Stimulated activated CD8-positive, alpha-beta memory T cell treated with anti-CD3 and anti-CD28 coated beads, Interleukin-4, amount 100 ng/mL, for 48 hours (primary cell): ENCODE measurements at regions not wholly inside any gene's neighbourhood (a gene's known extent, or its start where the extent isn't known, plus 50 kb on each side); places are given as distances from the start of the nearest gene placed in this dataset.
"Not testable (repeated sequence)": the region's sequence is repeated elsewhere in the genome, so short reads cannot be mapped to it uniquely, and the experiment has no call there.

Source experiments
- DNase-seq: peaks from one replicate; pipeline ENCODE4 v3.0.0-alpha.2; 2020

DNA sequence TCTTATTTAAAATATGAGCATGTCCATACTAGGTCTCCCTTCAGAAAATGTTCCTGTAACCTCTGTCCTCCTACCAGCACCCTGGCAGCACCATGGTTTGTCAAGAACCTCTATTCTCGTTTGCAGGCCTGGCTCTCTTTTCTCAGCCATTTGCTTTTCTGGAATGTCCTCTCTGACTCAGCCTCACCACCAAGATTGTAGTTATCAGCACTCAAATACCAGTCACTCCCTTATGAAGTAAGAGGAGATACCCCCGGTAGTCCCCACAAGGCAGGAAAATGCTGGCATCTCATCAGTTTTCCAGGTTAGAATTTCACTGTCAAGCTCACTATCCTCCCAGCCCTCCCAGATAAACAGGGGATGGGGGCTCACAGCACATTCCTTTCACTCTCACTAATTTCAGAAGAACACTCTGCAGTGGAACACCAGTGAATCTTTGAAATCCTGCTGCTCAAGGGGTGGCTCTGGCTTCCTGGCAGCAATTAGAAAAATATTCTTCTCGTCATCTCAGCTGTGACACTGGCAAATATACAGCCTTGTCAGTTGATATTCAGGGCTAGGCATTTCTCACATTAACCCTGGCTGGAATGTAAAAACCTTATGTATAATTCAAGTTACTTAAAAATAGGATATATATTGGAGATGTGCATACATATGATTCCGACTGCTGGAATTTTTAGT, 129.2 kb downstream of the TBX18 start:
- DNase-seq, result no peak

DNA sequence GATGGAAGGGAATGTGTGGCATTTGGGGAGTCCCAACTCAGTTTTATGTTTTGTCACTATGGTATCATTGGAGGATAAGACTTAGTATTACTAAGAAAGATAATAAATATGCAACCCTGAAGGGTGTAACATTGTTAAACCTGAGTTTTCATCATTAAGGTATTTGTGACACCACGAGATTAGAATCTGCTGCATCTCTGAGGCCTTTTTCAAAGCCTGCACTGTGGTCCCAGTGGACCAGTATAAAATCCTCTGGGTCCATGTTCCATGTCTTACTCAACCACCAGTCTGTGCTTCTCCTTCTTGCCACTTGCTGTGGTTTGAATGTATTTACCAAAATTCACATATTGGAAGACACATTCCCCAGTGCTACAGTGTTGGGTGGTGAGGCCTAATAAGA, 130.6 kb downstream of the TBX18 start:
- DNase-seq, result no peak

DNA sequence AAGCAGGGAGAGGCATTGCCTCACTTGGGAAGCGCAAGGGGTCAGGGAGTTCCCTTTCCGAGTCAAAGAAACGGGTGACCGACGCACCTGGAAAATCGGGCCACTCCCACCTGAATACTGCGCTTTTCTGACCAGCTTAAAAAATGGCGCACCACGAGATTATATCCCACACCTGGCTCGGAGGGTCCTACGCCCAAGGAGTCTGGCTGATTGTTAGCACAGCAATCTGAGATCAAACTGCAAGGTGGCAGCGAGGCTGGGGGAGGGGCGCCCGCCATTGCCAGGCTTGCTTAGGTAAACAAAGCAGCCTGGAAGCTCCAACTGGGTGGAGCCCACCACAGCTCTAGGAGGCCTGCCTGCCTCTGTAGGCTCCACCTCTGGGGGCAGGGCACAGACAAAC, 137.9 kb downstream of the TBX18 start:
- DNase-seq, result not testable (repeated sequence)

DNA sequence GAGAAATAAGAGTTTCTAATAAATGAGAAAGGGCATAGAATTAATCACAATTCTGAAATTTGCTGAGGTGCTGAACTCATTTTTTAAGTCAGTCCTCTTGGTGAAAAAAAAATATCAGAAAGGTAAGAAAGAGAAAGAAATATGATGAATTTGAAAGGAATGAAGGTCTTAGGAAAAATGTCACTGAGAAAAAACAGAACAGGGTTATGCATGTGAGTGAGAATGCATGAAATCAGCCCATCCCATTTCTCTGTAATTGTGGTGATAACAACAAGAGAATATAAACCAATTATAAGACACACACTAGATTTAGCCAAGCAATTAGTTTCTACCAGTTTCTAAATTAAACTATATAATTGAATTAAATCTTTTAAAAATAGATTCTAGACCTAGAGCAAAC, 138.9 kb downstream of the TBX18 start:
- no peak for DNase-seq

DNA sequence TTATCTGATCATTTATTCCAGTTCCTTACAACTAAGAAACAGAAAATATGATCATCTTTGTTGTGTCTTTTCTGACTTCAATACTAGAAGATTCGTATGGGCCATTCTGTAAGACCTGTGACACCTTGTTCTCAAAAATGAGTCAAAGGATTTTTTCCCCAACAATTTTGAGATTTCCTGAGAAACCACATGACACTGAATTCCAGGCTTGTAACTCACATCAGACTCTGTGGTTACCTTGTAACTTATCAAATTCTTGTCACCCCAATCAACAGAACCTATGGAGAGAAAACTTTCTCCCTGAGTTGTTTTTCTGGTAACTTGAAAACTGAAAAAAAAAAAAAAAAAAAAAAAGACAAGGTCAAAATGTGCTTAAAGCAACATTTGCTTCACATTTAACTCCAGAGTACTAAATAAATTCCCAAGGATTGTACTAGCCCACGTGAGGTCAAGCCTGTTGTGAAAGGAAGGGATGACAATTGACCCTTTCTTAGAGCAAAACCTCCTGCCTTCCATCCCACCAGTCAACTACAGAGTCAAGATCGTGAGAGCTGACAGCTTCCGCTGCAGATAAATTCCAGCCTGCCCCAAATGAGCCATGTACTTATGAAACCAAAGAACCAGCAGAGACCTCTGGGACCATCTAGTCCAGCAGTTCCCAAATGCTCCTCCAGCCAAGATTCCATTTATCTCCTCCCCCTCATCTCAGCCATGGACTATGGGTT, 140.3 kb downstream of the TBX18 start:
- no peak for DNase-seq

DNA sequence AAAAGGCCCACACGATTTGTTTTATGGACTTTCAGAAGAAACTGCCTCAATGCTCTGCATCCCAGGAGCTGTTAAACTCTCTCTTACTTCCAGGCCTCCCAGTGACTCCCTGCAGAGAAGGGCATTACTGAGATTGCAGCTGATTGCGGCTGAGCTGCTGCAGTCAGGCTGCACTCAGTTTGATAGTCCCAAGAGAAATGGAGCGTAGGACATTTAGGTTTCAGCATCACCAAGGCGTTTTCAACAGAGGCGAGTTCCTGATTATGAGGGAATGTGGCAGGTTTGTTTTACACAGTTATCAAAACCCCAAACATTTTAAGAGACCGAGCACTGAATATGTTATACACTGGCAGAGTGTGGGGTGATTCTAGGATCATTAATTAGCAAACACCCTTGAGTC, 145.6 kb downstream of the TBX18 start:
- DNase-seq, result no peak

DNA sequence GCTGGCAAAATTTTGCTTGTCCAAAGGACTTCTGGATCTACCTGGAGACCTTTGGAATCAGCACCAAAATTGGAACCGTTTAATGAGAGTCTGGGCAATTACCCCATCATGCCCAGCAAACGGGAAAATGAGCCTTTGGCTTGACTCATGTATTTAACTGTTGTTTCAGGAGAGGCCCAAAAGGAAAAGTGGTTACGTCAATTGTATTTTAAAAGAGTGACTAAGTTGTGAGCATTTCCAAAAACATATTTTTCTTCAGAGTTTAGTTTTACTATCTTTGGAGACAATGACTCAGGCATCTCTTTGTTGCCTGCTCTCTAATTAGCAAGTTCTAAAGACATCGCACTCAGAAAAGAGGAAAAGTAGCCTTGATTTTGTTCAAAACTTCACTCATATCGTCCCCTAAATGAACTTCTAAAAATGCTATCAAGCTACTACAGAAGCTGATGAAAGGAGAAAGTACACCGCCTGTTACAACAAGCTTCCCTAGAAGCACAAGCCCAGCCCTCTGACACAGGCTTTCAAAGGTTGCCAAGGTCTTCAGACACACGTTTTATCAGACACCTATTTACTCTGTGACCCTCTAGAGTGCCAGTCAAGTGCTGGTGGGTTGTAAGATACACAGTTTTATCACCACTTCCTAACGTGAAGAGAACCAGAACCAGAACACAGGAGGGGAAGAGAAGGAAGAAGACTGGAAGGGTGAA, 146.2 kb downstream of the TBX18 start:
- no peak for DNase-seq

DNA sequence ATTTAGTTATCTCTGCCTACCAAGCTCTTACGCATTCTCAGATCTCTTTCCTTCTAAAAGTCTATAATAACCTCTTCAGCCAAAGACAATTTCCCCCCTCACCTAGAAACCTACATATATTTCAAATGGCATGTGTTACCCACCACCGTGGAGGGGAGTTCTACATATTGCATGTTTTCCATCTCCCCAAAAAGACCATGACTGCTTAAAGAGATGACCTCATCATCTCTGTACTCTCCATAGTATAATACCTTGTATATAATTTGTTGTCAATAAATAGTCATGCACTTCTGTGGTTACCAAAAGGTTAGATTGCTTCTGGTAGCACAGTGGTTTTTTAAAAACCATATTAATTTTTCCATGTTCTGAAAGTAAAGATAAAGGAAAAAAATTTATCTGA, 148.4 kb downstream of the TBX18 start:
- DNase-seq, result no peak

DNA sequence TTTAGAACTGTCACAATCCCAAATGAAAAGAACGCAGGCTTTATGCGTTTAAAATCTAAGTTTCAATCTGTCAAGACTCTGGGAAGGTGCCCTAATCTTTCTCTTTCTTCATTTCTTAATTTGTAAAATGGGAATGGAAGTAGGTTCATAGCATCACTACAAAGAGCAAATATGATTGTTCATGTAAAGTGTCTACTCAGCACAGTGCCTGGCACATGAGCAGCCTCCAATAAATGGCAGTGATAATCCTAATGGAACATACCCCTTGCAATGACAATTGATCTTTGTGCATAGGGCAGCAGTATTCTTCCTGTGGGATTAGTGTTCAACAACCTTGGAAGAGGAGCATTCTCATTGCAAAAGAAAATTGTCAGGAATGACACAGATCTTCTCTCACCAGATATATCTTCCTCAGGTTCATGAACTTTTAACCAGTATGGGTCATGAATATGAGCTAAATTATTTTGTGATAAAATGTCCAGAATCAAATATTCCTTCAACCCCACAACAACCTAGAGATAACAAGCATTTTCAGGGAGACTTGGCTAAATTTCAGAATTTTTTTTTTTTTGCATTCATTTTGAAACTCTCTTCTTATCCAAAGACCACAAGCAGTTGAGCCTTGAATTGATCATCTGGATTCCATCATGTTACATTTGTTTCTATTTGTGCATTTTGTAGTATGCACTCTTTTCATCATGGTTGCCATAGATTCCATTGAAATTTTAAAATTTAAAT, 149.1 kb downstream of the TBX18 start:
- DNase-seq, result no peak

DNA sequence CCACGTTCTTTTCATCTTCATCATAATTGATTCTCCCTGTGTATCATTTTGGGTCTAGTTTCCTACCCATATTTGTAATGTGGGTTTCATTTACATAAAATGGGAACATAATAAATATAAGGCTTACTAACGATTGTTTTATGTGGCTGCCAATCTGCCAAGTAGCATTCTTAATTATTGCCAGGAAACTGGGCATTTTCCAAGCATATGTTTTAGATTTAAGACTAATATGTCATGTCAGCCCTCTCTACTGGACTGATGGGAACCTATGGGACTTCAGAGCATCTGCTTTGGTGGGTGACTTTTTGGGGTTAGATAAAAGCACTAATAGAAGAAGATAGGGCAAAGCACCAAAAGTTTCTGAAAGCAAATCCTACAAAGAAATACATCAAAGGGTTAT, 157.5 kb downstream of the TBX18 start:
- DNase-seq, result no peak

DNA sequence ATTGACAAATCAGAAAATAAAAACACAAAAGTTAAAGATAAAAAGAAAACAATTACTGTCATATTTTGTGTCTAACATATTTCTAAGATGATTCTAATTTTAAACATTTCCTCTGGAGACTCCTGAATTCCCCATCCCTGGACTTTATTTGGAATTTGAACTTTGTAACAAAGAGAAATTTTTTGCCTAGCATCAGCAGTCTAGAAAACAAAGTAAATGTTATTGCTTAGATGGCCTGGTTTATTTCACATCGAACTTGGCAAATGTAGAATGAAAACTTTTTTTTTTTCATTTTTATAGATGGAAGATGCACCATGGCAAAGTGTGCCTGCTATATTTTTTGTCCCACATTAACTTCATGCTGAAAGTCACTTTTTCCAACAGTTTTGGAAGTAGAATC, 159.1 kb downstream of the TBX18 start:
- no peak for DNase-seq

DNA sequence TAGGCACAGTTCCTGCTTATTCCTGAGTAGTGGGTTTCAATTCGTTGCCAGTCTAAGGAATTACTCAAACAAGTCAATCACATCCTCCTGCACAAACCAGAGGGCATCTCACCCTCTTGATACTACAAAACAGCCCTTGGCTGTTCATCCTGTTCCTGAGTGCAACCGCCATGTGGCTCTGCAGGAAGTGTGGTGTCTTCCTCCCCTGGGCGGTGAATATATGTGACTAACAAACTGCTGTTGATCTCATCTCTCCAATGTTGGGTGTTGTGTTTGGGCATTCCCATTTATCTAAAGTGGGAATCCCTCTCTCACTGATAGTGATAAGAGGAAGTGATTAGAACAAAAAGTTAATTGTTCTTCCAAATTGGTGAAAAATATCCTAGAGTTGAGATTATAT, 163.0 kb downstream of the TBX18 start:
- no peak for DNase-seq

DNA sequence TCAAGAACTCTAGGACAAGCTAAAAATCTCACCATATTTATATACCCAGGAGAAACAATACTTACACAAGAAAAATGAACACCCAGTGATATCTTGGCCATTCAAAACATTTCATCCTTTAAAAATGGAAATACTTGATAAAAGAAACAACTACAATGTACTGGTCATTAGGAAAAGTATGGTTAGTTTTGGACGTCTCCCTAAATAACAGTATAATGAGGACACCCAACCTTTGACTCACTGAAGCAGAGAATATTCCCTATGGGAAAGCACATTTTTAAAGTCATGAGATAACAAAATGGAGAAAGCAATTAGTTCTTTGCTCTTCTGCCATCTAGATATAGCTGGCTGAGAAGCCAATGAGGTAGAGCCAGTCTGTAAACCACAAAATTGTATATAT, 164.4 kb downstream of the TBX18 start:
- no peak for DNase-seq

DNA sequence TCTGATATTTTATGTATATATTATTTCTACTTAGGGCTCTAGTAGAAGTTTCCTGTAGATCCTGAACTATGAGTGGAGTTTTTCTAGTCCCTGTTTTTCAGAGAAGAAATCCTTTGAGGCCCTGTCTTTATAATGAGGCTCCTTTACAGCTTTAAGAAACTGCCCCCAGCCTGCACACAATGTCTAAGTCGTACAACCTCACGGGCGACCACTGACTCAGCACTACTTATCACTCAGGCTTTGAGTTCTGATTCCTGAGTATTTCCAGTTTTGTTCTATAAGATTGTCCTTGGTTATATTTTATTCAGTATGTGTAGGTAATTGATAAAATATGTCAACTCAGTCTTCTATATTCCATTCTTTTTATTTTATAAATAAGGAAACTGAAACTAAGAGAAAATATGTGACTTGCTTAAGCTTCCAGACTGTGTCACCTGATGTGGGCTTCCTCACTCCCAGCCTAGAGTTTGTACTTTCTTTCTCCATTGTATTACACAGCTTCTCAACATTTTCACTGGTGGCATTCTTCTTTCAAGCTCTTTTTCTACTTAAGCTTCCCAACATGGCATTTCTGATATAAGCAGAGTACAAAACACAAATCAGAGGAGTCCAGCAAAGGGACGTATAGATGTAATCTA, 167.0 kb downstream of the TBX18 start:
- DNase-seq, result no peak

DNA sequence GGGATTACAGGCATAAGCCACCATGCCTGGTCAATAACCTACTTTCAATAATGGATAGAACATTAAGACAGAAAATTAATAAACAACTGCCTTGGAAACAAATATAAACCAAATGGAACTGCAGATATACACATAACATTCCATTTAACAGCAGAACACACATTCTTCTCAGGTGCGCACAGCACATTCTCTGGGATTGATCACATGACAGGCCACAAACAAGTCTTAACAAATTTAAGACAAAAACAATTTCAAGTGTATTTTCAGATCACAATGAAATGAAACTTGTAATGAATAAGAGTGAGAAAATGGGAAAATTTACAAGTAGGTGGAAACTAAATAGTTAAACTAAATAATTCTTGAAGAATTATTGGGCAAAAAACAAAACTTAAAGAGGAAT, 167.9 kb downstream of the TBX18 start:
- no peak for DNase-seq

DNA sequence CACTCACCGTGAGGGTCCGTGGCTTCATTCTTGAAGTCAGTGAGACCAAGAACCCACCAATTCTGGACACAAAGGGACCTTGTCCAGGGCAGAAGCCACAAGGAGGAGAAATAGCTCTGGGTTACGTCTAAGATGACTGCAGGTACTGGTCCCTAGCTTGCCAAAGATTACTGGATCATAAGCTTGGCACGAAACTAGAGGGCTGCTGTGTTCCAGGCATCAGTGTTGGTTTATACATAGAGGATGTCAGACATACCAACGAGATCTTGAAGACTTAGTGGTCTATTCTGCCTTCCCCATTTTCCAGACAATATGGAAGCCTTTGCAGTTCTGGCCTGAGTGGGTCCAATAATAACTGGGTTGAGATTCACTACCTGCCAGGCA, 175.7 kb downstream of the TBX18 start:
- no peak for DNase-seq

DNA sequence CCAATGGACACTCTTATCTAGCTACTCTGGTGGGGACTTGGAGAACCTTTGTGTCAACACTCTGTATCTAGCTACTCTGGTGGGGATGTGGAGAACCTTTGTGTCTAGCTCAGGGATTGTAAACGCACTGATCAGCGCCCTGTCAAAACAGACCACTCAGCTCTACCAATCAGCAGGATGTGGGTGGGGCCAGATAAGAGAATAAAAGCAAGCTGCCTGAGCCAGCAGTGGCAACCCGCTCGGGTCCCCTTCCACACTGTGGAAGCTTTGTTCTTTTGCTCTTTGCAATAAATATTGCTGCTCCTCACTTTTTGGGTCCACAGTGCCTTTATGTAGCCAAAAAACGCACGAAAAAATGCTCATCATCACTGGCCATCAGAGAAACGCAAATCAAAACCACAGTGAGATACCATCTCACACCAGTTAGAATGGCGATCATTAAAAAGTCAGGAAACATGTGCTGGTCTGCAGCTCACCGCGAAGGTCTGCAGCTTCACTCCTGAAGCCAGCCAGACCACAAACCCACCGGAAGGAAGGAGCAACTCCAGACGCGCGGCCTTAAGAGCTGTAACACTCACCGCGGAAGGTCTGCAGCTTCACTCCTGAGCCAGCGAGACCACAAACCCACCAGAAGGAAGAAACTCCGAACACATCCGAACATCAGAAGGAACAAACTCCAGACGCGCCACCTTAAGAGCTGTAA, 176.3 kb downstream of the TBX18 start:
- not testable (repeated sequence) for DNase-seq

DNA sequence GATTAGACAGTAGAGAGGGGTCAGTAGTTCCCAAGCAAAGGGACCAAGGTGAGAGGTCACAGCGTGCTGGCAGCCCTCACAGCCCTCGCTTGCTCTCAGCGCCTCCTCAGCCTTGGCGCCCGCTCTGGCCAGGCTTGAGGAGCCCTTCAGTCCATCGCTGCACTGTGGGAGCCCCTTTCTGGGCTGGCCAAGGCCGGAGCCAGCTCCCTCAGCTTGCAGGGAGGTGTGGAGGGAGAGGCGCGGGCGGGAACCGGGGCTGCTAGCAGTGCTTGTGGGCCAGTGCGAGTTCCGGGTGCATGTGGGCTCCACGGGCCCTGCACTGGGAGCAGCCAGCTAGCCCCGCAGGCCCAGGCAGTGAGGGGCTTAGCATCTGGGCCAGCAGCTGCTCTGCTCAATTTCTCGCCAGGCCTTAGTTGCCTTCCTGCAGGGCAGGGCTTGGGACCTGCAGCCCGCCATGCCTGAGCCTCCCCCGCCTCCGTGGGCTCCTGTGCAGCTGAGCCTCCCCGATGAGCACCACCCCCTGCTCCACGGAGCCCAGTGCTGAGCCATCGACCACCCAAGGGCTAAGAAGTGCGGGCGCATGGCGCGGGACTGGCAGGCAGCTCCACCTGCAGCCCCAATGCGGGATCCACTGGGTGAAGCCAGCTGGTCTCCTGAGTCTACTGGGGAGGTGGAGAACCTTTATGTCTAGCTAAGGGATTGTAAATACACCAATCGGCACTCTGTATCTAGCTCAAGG, 177.0 kb downstream of the TBX18 start:
- DNase-seq, result not testable (repeated sequence)

DNA sequence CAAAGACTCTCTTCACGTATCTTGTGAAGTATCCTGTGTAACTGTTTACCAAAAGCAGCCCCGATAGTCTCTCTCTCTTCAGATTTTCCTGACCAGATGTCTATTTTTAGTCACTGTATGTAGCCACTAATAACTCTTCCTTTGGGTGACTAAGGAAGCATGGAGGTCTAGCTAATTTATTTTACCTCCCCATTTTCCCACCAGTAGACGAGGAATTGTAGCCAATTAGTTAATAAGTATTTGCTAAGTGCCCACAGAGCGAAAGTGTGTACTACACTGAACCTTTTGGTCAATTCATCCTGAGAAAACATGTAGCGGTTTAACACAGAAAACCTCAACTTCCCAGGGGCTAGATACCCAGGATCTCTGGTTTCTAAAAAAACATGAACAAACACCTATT, 180.6 kb downstream of the TBX18 start:
- DNase-seq, result no peak

DNA sequence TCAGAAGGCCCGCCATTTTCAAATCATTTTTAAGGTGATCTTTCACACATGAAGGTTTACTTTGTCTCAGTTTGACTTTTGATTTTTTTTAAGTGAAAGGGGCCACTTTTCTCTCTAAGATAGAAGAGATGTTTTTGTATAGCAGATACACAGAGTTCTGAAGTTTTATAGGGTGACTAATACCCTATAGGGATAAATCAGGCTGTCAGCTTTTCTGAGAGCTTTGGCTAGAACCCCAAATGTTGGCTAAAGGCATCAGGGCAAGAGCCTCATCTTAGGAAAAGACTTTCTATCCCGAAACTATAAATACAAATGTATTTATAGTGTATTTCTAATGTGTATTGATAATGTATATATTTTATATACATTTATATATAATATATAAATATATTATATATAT, 181.4 kb downstream of the TBX18 start:
- DNase-seq, result no peak

DNA sequence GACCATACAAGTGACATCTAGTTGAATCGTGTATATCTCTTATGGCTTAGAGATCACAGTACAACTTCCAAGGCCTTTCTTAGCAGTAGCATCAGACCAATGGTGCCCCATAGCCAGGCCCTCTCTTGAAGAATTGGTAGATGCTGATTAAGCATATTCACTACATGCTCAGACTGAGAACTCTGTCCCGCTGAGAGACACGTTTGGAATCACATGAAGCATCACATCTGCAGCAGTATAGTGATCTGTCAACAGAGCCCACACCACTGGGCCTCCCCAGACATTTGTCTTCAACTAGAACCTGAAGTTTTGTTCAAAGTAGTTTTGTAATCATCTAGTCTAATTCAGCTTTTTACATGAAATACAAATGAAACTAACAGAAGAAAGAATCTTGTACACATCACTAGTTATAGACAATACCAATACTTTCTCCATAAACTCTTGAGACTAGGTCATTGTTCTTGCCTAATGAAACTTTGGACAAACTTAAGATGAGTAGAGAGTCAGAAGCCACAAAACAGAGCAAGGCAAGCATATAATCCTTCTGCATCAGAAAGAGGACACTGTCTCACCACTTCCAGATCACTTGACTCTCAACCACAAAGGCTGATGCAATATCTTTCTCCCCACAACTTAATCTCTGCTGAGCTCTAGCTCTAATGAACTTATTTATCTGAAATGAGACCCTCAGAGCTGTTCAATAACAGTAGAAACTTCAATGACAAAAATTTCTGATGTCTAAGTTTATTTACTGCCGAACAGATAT, 182.7 kb downstream of the TBX18 start:
- DNase-seq, result no peak
